Prostate gland (tissue), 2 donors: ENCODE measurements at regions not wholly inside any gene's neighbourhood (a gene's known extent, or its start where the extent isn't known, plus 50 kb on each side); places are given as distances from the start of the nearest gene placed in this dataset.
A peak's percentile ranks its signal among the peaks of the same experiment; 100 is the strongest.

Experiments used
- DNase-seq: peaks from one replicate; pipeline ENCODE4 v3.0.0-alpha.2; 2019; ENCODE audit warnings: low spot score
- H3K27ac ChIP-seq, 2 donors: fragments of 200-600 bp; sonication (generic); 2 replicates each; pipeline ENCODE4 v1.5.1; 2017 to 2019
- H3K27me3 ChIP-seq: fragments of 200-600 bp; sonication (generic); replicated peaks from 2 replicates; pipeline ENCODE4 v1.5.1; 2019; ENCODE audit not compliant: insufficient read depth
- H3K36me3 ChIP-seq, 2 donors: fragments of 200-600 bp; sonication (generic); 1 replicate in 1 of 2; 2 replicates in 1 of 2; pipeline versions ENCODE4 v1.5.1 to v1.8.1; 2017 to 2019
- H3K4me1 ChIP-seq: fragments of 200-600 bp; sonication (generic); replicated peaks from 2 replicates; pipeline ENCODE4 v1.5.1; 2019
- H3K4me3 ChIP-seq, 2 donors: fragments of 200-600 bp; sonication (generic); 2 replicates each; pipeline ENCODE4 v1.5.1; 2017 to 2019
- H3K9me3 ChIP-seq: fragments of 200-600 bp; sonication (generic); 2 replicates; pipeline ENCODE4 v1.5.1; 2017
- CTCF ChIP-seq, 4 experiments: fragments of 200-600 bp in 2 of 4; fragments of 450-650 bp in 2 of 4; sonication (generic) in 2 of 4; IDR thresholded peaks; 1 replicate in 3 of 4; 2 replicates in 1 of 4; pipeline ENCODE4 v1.5.1; 2016 to 2019; ENCODE audit warnings: antibody characterized with exemption in 4 of 4, mild to moderate bottlenecking in 2 of 4, moderate library complexity in 2 of 4
- POLR2A ChIP-seq: fragments of 450-650 bp; IDR thresholded peaks from one replicate; pipeline ENCODE4 v1.6.1; 2016; ENCODE audit warnings: antibody characterized with exemption, mild to moderate bottlenecking
- POLR2AphosphoS5 ChIP-seq: sonication (generic); formaldehyde crosslinking; IDR thresholded peaks from one replicate; pipeline ENCODE4 v1.6.1; 2017; ENCODE audit warnings: antibody characterized with exemption
- WGBS: methylation state at CpG from one replicate; pipeline ENCODE4 v1.1.5; 2018; 5-methylcytosine and 5-hydroxymethylcytosine counted together
- intact Hi-C: fragments of 100-400 bp; cut with DNase I; formaldehyde crosslinking; loops from one replicate; pipeline ENCODE4 v1.14.2; 2022

GRCh38 chr4:104901438-104901837, 245.2 kb upstream of the TET2 start:
- no peaks in the 10 kb centered on the region for H3K36me3 ChIP-seq
- H3K27me3 ChIP-seq, result no peaks in the 10 kb centered on the region
- H3K4me3 ChIP-seq, result no peak overlapping the region
- WGBS, result 19% methylated on average over 3 of the region's 3 CpGs
- intact Hi-C loops, result no loop called here
- H3K9me3 ChIP-seq, result no peaks in the 10 kb centered on the region
- peak; percentile 19 for DNase-seq
- H3K4me1 ChIP-seq, result no peaks in the 10 kb centered on the region
- TF ChIP-seq CTCF (IDR thresholded peaks at IDR 0.05) (no peak), POLR2A (no peak), POLR2AphosphoS5 (no peak)
- H3K27ac ChIP-seq, result no peak overlapping the region

- Histone ChIP-seq H3K4me1 (no peaks in the 10 kb centered on the region), H3K4me3 (no peak overlapping the region), H3K27me3 (no peaks in the 10 kb centered on the region), H3K27ac (no peak overlapping the region), H3K9me3 (no peaks in the 10 kb centered on the region), H3K36me3 (no peaks in the 10 kb centered on the region)
- 63% methylated on average over 4 of the region's 4 CpGs for WGBS
- DNase-seq, result no peak
- intact Hi-C loops, result no loop called here
- TF ChIP-seq POLR2AphosphoS5 (no peak), POLR2A (no peak), CTCF (IDR thresholded peaks at IDR 0.05) (no peak)
Observed at GRCh38 chr4:104901961-104902605, 244.6 kb upstream of the TET2 start.

GRCh38 chr4:104905065-104905464, 241.6 kb upstream of the TET2 start:
- H3K4me3 ChIP-seq, result no peak overlapping the region
- H3K27ac ChIP-seq, result no peak overlapping the region
- no peaks in the 10 kb centered on the region for H3K27me3 ChIP-seq
- DNase-seq, result no peak
- 84% methylated on average over 2 of the region's 2 CpGs for WGBS
- H3K36me3 ChIP-seq, result no peaks in the 10 kb centered on the region
- no peak for TF ChIP-seq POLR2A
- intact Hi-C loops, result no loop called here
- no peaks in the 10 kb centered on the region for H3K9me3 ChIP-seq
- no peaks in the 10 kb centered on the region for H3K4me1 ChIP-seq

GRCh38 chr4:104905546-104905945, 241.1 kb upstream of the TET2 start:
- 25% methylated on average over 1 of the region's 1 CpG for WGBS
- Histone ChIP-seq H3K9me3 (no peaks in the 10 kb centered on the region), H3K27ac (no peak overlapping the region), H3K36me3 (no peaks in the 10 kb centered on the region), H3K27me3 (no peaks in the 10 kb centered on the region), H3K4me1 (no peaks in the 10 kb centered on the region), H3K4me3 (no peak overlapping the region)
- intact Hi-C loops, result no loop called here
- no peak for TF ChIP-seq POLR2A
- no peak for TF ChIP-seq CTCF (IDR thresholded peaks at IDR 0.05)
- TF ChIP-seq POLR2AphosphoS5, result no peak
- DNase-seq, result no peak

- Histone ChIP-seq H3K4me1 (no peaks in the 10 kb centered on the region), H3K9me3 (no peaks in the 10 kb centered on the region), H3K27me3 (no peaks in the 10 kb centered on the region), H3K36me3 (no peaks in the 10 kb centered on the region), H3K4me3 (no peak overlapping the region), H3K27ac (no peak overlapping the region)
- 36% methylated on average over 2 of the region's 2 CpGs for WGBS
- TF ChIP-seq CTCF (IDR thresholded peaks at IDR 0.05), result no peak
- TF ChIP-seq POLR2A, result no peak
- no peak for TF ChIP-seq POLR2AphosphoS5
- intact Hi-C loops, result no loop called here
- no peak for DNase-seq
Observed at GRCh38 chr4:104906276-104906675, 240.4 kb upstream of the TET2 start.
